H1 (cell line): ENCODE measurements at regions not wholly inside any gene's neighbourhood (a gene's known extent, or its start where the extent isn't known, plus 50 kb on each side); places are given as distances from the start of the nearest gene placed in this dataset.
A peak's percentile ranks its signal among the peaks of the same experiment; 100 is the strongest.

ENCODE experiments used
- CTCF ChIA-PET: fragments of 300-600 bp; sonication (Branson Sonifier 250); formaldehyde crosslinking; loops from one replicate; lab custom pipeline; 2021; ENCODE audit not compliant: partially characterized antibody; lab: Charles Lee
- POLR2A ChIA-PET: fragments of 300-600 bp; sonication (Branson Sonifier 250); formaldehyde crosslinking; loops from one replicate; lab custom pipeline; 2021; ENCODE audit warnings: inconsistent platforms; ENCODE audit not compliant: partially characterized antibody; lab: Charles Lee
- DNase-seq, 2 experiments: peaks; one replicate each; pipeline versions ENCODE4 v3.0.0 to v3.0.0-alpha.2; 2010 to 2022; ENCODE audit warnings: low spot score in 2 of 2, low read depth in 1 of 2, mixed read lengths in 1 of 2
- FAIRE-seq: peaks from 2 replicates; lab custom pipeline; 2011; peaks lifted over from hg19 to GRCh38; lab: Jason Lieb, UNC
- H2AFZ ChIP-seq: 2 replicates; pipeline ENCODE4 v1.8.1; 2012; ENCODE audit warnings: low read length, inconsistent platforms
- H2AK5ac ChIP-seq: 2 replicates; pipeline ENCODE4 v1.6.1; 2013; ENCODE audit warnings: low read depth, low read length
- H2BK120ac ChIP-seq: replicated peaks from 2 replicates; pipeline ENCODE3; 2013; ENCODE audit warnings: low read depth, low read length, inconsistent platforms
- H2BK12ac ChIP-seq: 2 replicates; pipeline ENCODE4 v1.6.1; 2013; ENCODE audit warnings: low read depth, low read length
- H2BK15ac ChIP-seq: 2 replicates; pipeline ENCODE4 v1.6.1; 2013; ENCODE audit warnings: low read length
- H2BK20ac ChIP-seq: 2 replicates; pipeline ENCODE4 v1.6.1; 2013; ENCODE audit warnings: low read length
- H2BK5ac ChIP-seq: 2 replicates; pipeline ENCODE4 v1.6.1; 2013; ENCODE audit warnings: low read depth, low read length
- H3K14ac ChIP-seq: 2 replicates; pipeline ENCODE4 v1.6.1; 2013; ENCODE audit warnings: inconsistent platforms; ENCODE audit not compliant: insufficient read length
- H3K18ac ChIP-seq: 2 replicates; pipeline ENCODE4 v1.6.1; 2013; ENCODE audit warnings: low read length; ENCODE audit errors: extremely low read depth
- H3K23ac ChIP-seq: 2 replicates; pipeline ENCODE4 v1.6.1; 2013; ENCODE audit warnings: inconsistent platforms; ENCODE audit not compliant: insufficient read length
- H3K23me2 ChIP-seq: 2 replicates; pipeline ENCODE4 v1.6.1; 2013; ENCODE audit warnings: low read depth, low read length
- H3K27ac ChIP-seq: 2 replicates; pipeline ENCODE4 v1.6.1; 2011; ENCODE audit warnings: low read depth, low read length, inconsistent platforms
- H3K27me3 ChIP-seq, 4 experiments: replicated peaks in 1 of 4; 1 replicate in 1 of 4; 2 replicates in 3 of 4; pipeline versions ENCODE4 v1.6.1 to v1.8.1; 2011 to 2013; ENCODE audit warnings: low read length in 3 of 4, mild to moderate bottlenecking in 3 of 4, inconsistent platforms in 2 of 4, mixed read lengths in 2 of 4, moderate library complexity in 1 of 4; ENCODE audit not compliant: control insufficient read depth in 3 of 4, insufficient read depth in 3 of 4; ENCODE audit errors: extremely low read depth in 1 of 4
- H3K36me3 ChIP-seq, 4 experiments: 2 replicates each; pipeline versions ENCODE4 v1.6.1 to v1.8.1; 2011 to 2013; ENCODE audit warnings: mild to moderate bottlenecking in 4 of 4, low read length in 3 of 4, moderate library complexity in 2 of 4, control low read depth in 1 of 4, inconsistent platforms in 1 of 4; ENCODE audit not compliant: insufficient read depth in 4 of 4, control insufficient read depth in 2 of 4
- H3K4ac ChIP-seq: replicated peaks from 2 replicates; pipeline ENCODE3; 2013; ENCODE audit warnings: low read length, low read depth, mixed read lengths, inconsistent platforms; ENCODE audit not compliant: insufficient read length
- H3K4me1 ChIP-seq, 4 experiments: replicated peaks in 1 of 4; 1 replicate in 1 of 4; 2 replicates in 3 of 4; pipeline versions ENCODE4 v1.6.1 to v1.8.1; 2011 to 2013; ENCODE audit warnings: low read length in 3 of 4, inconsistent platforms in 2 of 4, mixed read lengths in 1 of 4; ENCODE audit not compliant: insufficient read depth in 4 of 4, control insufficient read depth in 3 of 4
- H3K4me2 ChIP-seq, 2 experiments: 2 replicates each; pipeline versions ENCODE4 v1.6.1 to v1.8.1; 2011 to 2013; ENCODE audit warnings: low read depth in 2 of 2, low read length in 2 of 2, control low read depth in 1 of 2, inconsistent platforms in 1 of 2, mild to moderate bottlenecking in 1 of 2; ENCODE audit not compliant: insufficient read depth in 1 of 2
- H3K4me3 ChIP-seq, 4 experiments: fragments of 200-600, 300-600 bp in 1 of 4; sonication (generic), shearing (Covaris generic), sonication (Bioruptor Twin) in 1 of 4; 2 replicates each; pipeline versions ENCODE4 v1.5.1 to v1.8.1; 2011 to 2016; ENCODE audit warnings: low read length in 4 of 4, low read depth in 3 of 4, control low read depth in 2 of 4, inconsistent platforms in 2 of 4, mild to moderate bottlenecking in 2 of 4, mixed read lengths in 1 of 4, moderate library complexity in 1 of 4; ENCODE audit not compliant: insufficient read depth in 2 of 4; ENCODE audit errors: extremely low read depth in 1 of 4
- H3K56ac ChIP-seq: replicated peaks from 2 replicates; pipeline ENCODE3; 2013; ENCODE audit warnings: low read depth, mild to moderate bottlenecking, mixed read lengths, low read length, inconsistent platforms; ENCODE audit not compliant: insufficient read length
- H3K79me1 ChIP-seq: 2 replicates; pipeline ENCODE4 v1.6.1; 2013; ENCODE audit warnings: low read depth, low read length, control low read depth
- H3K79me2 ChIP-seq, 2 experiments: 2 replicates each; pipeline versions ENCODE4 v1.6.1 to v1.8.1; 2012 to 2013; ENCODE audit warnings: low read length in 2 of 2, mild to moderate bottlenecking in 2 of 2, inconsistent platforms in 1 of 2; ENCODE audit not compliant: insufficient read depth in 2 of 2, control insufficient read depth in 1 of 2
- H3K9ac ChIP-seq, 4 experiments: replicated peaks in 1 of 4; 1 replicate in 1 of 4; 2 replicates in 3 of 4; pipeline versions ENCODE4 v1.6.1 to v1.8.1; 2011 to 2013; ENCODE audit warnings: low read depth in 3 of 4, low read length in 3 of 4, control low read depth in 2 of 4, mild to moderate bottlenecking in 2 of 4, moderate library complexity in 2 of 4, inconsistent platforms in 1 of 4; ENCODE audit errors: extremely low read depth in 1 of 4
- H3K9me3 ChIP-seq, 2 experiments: 2 replicates each; pipeline versions ENCODE4 v1.6.1 to v1.8.1; 2012 to 2013; ENCODE audit warnings: mild to moderate bottlenecking in 2 of 2, moderate library complexity in 2 of 2, control low read depth in 1 of 2, inconsistent platforms in 1 of 2, low read depth in 1 of 2, low read length in 1 of 2, mixed read lengths in 1 of 2; ENCODE audit not compliant: insufficient read depth in 2 of 2
- H4K20me1 ChIP-seq, 2 experiments: replicated peaks in 1 of 2; 2 replicates each; pipeline versions ENCODE3 to v1.8.1; 2011 to 2013; ENCODE audit warnings: inconsistent platforms in 2 of 2, low read length in 2 of 2, mild to moderate bottlenecking in 1 of 2; ENCODE audit not compliant: insufficient read depth in 2 of 2, control insufficient read depth in 1 of 2
- H4K5ac ChIP-seq: 2 replicates; pipeline ENCODE4 v1.6.1; 2013; ENCODE audit warnings: low read length, low read depth, mixed read lengths, inconsistent platforms; ENCODE audit not compliant: insufficient read length
- H4K8ac ChIP-seq: 2 replicates; pipeline ENCODE4 v1.8.0; 2013; ENCODE audit warnings: mild to moderate bottlenecking, moderate library complexity, low read length, inconsistent platforms; ENCODE audit not compliant: insufficient read depth; ENCODE audit errors: extremely low read depth
- H4K91ac ChIP-seq: replicated peaks from 2 replicates; pipeline ENCODE3; 2013; ENCODE audit warnings: low read length, mixed read lengths, inconsistent platforms; ENCODE audit not compliant: insufficient read length
- ASH2L ChIP-seq: fragments of 200-600, 300-600 bp; sonication (generic); IDR thresholded peaks from one replicate; pipeline ENCODE4 v1.7.1; 2017; ENCODE audit warnings: low read length
- CHD2 ChIP-seq: IDR thresholded peaks from 2 replicates; pipeline ENCODE4 v1.6.1; 2012; ENCODE audit warnings: low read length, improper control_type of control experiment
- EGR1 ChIP-seq: IDR thresholded peaks from 2 replicates; pipeline ENCODE4 v1.6.1; 2011; ENCODE audit warnings: low read depth, low read length, borderline replicate concordance
- GTF2F1 ChIP-seq: IDR thresholded peaks from 2 replicates; pipeline ENCODE4 v1.6.1; 2012; ENCODE audit warnings: low read depth, low read length, improper control_type of control experiment, borderline replicate concordance
- RBBP5 ChIP-seq: IDR thresholded peaks from 2 replicates; pipeline ENCODE4 v1.7.1; 2012; ENCODE audit warnings: low read depth, mild to moderate bottlenecking, inconsistent platforms, low read length, moderate library complexity, borderline replicate concordance
- RNF2 ChIP-seq: fragments of 200-900, 300-1000 bp; sonication (generic); IDR thresholded peaks from 2 replicates; pipeline ENCODE4 v1.7.1; 2016; ENCODE audit warnings: borderline replicate concordance, low read depth, mild to moderate bottlenecking, antibody characterized with exemption, low read length; ENCODE audit not compliant: poor library complexity, severe bottlenecking; ENCODE audit errors: missing control alignments
- SAP30 ChIP-seq: fragments of 300-600 bp; sonication (generic); IDR thresholded peaks from 2 replicates; pipeline ENCODE4 v1.7.1; 2012; ENCODE audit warnings: low read length, moderate library complexity, mild to moderate bottlenecking, inconsistent platforms; ENCODE audit not compliant: insufficient read depth, insufficient replicate concordance
- SP1 ChIP-seq: IDR thresholded peaks from 2 replicates; pipeline ENCODE4 v1.6.1; 2011; ENCODE audit warnings: low read depth, low read length
- SRF ChIP-seq: IDR thresholded peaks from 2 replicates; pipeline ENCODE4 v1.6.1; 2011; ENCODE audit warnings: mild to moderate bottlenecking, low read depth, low read length, moderate library complexity
- TAF1 ChIP-seq: IDR thresholded peaks from 2 replicates; pipeline ENCODE4 v1.6.1; 2011; ENCODE audit warnings: mild to moderate bottlenecking, low read depth, low read length
- TBP ChIP-seq: IDR thresholded peaks from 2 replicates; pipeline ENCODE4 v1.6.1; 2011; ENCODE audit warnings: low read depth, low read length, improper control_type of control experiment
- WGBS, 2 experiments: shearing (Covaris generic) in 1 of 2; methylation state at CpG; one replicate each; pipeline versions ENCODE4 v1.1.6 to v1.1.7; 2013 to 2015; ENCODE audit warnings: low lambda C conversion rate in 2 of 2, mixed read lengths in 2 of 2, inconsistent platforms in 1 of 2, low coverage in 1 of 2, missing lambda C conversion rate in 1 of 2; ENCODE audit not compliant: insufficient replicate concordance in 2 of 2, insufficient coverage in 1 of 2, insufficient read length in 1 of 2; ENCODE audit errors: extremely low coverage in 1 of 2, missing lambda C conversion rate in 1 of 2; 5-methylcytosine and 5-hydroxymethylcytosine counted together
- TF ChIP-seq, protein P1 (sequence below): IDR thresholded peaks from 2 replicates; pipeline ENCODE4 v1.6.1; 2012; ENCODE audit warnings: inconsistent platforms
- TF ChIP-seq, protein P2 (sequence below): IDR thresholded peaks from 2 replicates; pipeline ENCODE4 v1.6.1; 2011; ENCODE audit warnings: low read depth, mild to moderate bottlenecking, low read length; ENCODE audit not compliant: insufficient read depth

- Histone ChIP-seq H2AFZ (0 out of 2 replicates have a peak overlapping the region, but pooled peaks have one; percentile 1), H3K23me2 (no peaks in the 10 kb centered on the region), H3K23ac (no peak overlapping the region), H3K56ac (no peak overlapping the region), H3K14ac (no peak overlapping the region), H3K4ac (no peak overlapping the region), H3K36me3 (no peaks in the 10 kb centered on the region), H3K4me1 (no peaks in the 10 kb centered on the region), H2BK20ac (no peak overlapping the region), H2BK15ac (no peak overlapping the region), H3K9ac (no peak overlapping the region), H3K18ac (no peak overlapping the region), H3K9me3 (no peaks in the 10 kb centered on the region), H3K79me1 (no peaks in the 10 kb centered on the region), H3K27ac (no peak overlapping the region), H4K8ac (no peak overlapping the region), H2BK5ac (no peak overlapping the region), H3K27me3 (no peaks in the 10 kb centered on the region), H4K20me1 (no peaks in the 10 kb centered on the region), H2BK12ac (no peak overlapping the region), H3K4me3 (no peak overlapping the region), H2AK5ac (no peak overlapping the region), H3K79me2 (no peaks in the 10 kb centered on the region), H3K4me2 (no peak overlapping the region), H4K91ac (no peak overlapping the region), H2BK120ac (no peak overlapping the region), H4K5ac (no peak overlapping the region)
- DNase-seq, result no peak
- WGBS, 2 experiments, result 88% methylated on average over 7 of the region's 7 CpGs; no CpG with 5 or more reads in 1 of the 2 experiments
- ChIA-PET CTCF (no interaction called here), POLR2A (no interaction called here)
- no peak for FAIRE-seq
- TF ChIP-seq, protein P1, sequence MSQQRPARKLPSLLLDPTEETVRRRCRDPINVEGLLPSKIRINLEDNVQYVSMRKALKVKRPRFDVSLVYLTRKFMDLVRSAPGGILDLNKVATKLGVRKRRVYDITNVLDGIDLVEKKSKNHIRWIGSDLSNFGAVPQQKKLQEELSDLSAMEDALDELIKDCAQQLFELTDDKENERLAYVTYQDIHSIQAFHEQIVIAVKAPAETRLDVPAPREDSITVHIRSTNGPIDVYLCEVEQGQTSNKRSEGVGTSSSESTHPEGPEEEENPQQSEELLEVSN, result no peak
- TF ChIP-seq GTF2F1 (no peak), SAP30 (no peak), EGR1 (no peak), RBBP5 (no peak), TBP (no peak), RNF2 (no peak), SP1 (no peak), SRF (no peak), CHD2 (no peak), ASH2L (no peak), TAF1 (no peak)
- TF ChIP-seq, protein P2, sequence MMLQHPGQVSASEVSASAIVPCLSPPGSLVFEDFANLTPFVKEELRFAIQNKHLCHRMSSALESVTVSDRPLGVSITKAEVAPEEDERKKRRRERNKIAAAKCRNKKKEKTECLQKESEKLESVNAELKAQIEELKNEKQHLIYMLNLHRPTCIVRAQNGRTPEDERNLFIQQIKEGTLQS, result no peak
Measured at GRCh38 chr10:64528294-64529002, 1007.2 kb downstream of the REEP3 start.
